Stimulated activated CD4-positive, alpha-beta T cell treated with anti-CD3 and anti-CD28 coated beads, Interleukin-15, amount 100 ng/mL, for 1 hour (primary cell): ENCODE measurements at regions not wholly inside any gene's neighbourhood (a gene's known extent, or its start where the extent isn't known, plus 50 kb on each side); places are given as distances from the start of the nearest gene placed in this dataset.

Experiments used
- DNase-seq, 2 donors: peaks; one replicate each; pipeline ENCODE4 v3.0.0-alpha.2; 2020; ENCODE audit warnings: low read depth in 1 of 2, low spot score in 1 of 2

- DNase-seq = no peak
Observed at GRCh38 chr5:155903791-155904190, 423.2 kb upstream of the SGCD start.

- no peak for DNase-seq
Observed at GRCh38 chr5:155905364-155905763, 421.6 kb upstream of the SGCD start.

- no peak for DNase-seq
Observed at GRCh38 chr5:155906046-155906445, 420.9 kb upstream of the SGCD start.

GRCh38 chr5:155908543-155908942 lies 418.4 kb upstream of the SGCD start:
- no peak for DNase-seq

- no peak for DNase-seq
Observed at GRCh38 chr5:155912291-155912690, 414.7 kb upstream of the SGCD start.

- no peak for DNase-seq
Observed at GRCh38 chr5:155914766-155915165, 412.2 kb upstream of the SGCD start.

GRCh38 chr5:155915601-155916000 lies 411.4 kb upstream of the SGCD start:
- DNase-seq = no peak

GRCh38 chr5:155919126-155919525 lies 407.8 kb upstream of the SGCD start:
- no peak for DNase-seq

GRCh38 chr5:155919725-155920124 lies 407.2 kb upstream of the SGCD start:
- DNase-seq = no peak

GRCh38 chr5:155921621-155922020 lies 405.3 kb upstream of the SGCD start:
- no peak for DNase-seq

- no peak for DNase-seq
Observed at GRCh38 chr5:155923784-155924183, 403.2 kb upstream of the SGCD start.

- no peak for DNase-seq
Observed at GRCh38 chr5:155926031-155926430, 400.9 kb upstream of the SGCD start.

- no peak for DNase-seq
Observed at GRCh38 chr5:155926766-155927165, 400.2 kb upstream of the SGCD start.

- no peak for DNase-seq
Observed at GRCh38 chr5:155929112-155929511, 397.9 kb upstream of the SGCD start.

- DNase-seq = no peak
Observed at GRCh38 chr5:155934964-155935363, 392.0 kb upstream of the SGCD start.

GRCh38 chr5:155935723-155936122 lies 391.2 kb upstream of the SGCD start:
- DNase-seq = no peak

GRCh38 chr5:155936520-155937406 lies 390.2 kb upstream of the SGCD start:
- DNase-seq = no peak

- no peak for DNase-seq
Observed at GRCh38 chr5:155938051-155938450, 388.9 kb upstream of the SGCD start.

- DNase-seq = no peak
Observed at GRCh38 chr5:155941340-155941739, 385.6 kb upstream of the SGCD start.

GRCh38 chr5:155943516-155944407 lies 383.2 kb upstream of the SGCD start:
- no peak for DNase-seq

GRCh38 chr5:155947394-155948062 lies 379.4 kb upstream of the SGCD start:
- DNase-seq = no peak

- no peak for DNase-seq
Observed at GRCh38 chr5:155948576-155948975, 378.4 kb upstream of the SGCD start.
